ENCODE measurements at regions not wholly inside any gene's neighbourhood (a gene's known extent, or its start where the extent isn't known, plus 50 kb on each side); places are given as distances from the start of the nearest gene placed in this dataset.

DNA sequence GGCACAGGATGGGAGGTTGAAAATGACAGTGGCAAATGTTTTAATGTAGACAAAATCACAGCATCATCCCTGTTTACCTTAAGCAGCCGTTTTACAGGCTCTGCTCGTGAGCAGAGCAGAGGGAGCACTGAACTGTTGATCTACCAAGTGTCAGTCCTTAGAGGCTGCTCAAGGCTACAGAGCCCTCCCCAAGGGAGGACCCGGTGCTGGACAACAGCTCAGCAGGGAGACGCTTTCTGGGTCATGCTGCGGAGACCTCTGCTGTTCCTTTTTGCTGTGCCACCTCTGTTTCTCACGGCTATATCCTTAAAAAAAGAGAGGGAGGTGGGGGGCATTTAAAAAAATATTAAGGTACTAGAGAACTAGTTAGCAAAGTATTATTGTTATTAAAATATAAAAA is 400.2 kb downstream of the GABRB3 start:
- no peak for DNase-seq
- H3K27ac ChIP-seq (ENCODE audit: low read depth in 1 of 2, low read length in 1 of 2), result no peak overlapping the region
- H3K9ac ChIP-seq (ENCODE audit: insufficient read depth in 1 of 2, low read length in 2 of 2), result no peak overlapping the region
- no peaks in the 10 kb centered on the region for H3K4me1 ChIP-seq (ENCODE audit: control insufficient read depth in 5 of 5, insufficient read depth in 5 of 5, low read length in 5 of 5)
- H3K36me3 ChIP-seq (ENCODE audit: control insufficient read depth in 4 of 4, insufficient read depth in 4 of 4, low read length in 4 of 4), result no peaks in the 10 kb centered on the region
- H3K4me3 ChIP-seq, result no peak overlapping the region
- 40 to 48% methylated on average over 6 of the region's 6 CpGs for WGBS, 2 donors
- no peak for ATAC-seq (ENCODE audit: insufficient read depth, low FRiP score)
- peaks cover 0 to 17% (median 6%) of the 10 kb centered on the region in 4 donors for H3K9me3 ChIP-seq (ENCODE audit: control insufficient read depth in 4 of 4, insufficient read depth in 3 of 4, low read length in 3 of 4)
- H3K27me3 ChIP-seq (ENCODE audit: control insufficient read depth in 3 of 3, insufficient read depth in 3 of 3, low read length in 2 of 3), result no peaks in the 10 kb centered on the region
- TF ChIP-seq CTCF (IDR thresholded peaks at IDR 0.05; ENCODE audit: control extremely low read depth, extremely low read depth), result no peak

DNA sequence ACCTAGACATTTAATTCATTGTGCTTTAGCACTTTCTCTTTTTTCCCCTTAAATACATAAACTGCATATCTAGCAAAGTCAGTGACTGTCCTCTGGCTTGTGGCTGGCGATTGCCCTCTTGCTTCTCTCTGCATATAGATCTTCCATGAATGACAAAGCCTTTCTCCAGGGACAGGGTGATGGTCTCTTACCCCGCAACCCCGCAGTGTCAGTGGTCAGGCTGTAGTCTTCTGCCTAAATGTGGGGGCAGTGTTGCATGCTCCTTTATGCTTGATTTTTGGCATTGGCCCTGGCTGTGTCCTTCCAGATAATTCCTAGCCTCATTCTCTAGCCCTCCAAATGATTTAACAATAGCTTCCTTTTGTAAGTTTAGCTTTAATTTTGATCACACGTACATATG is 407.8 kb downstream of the GABRB3 start:
- Histone ChIP-seq H3K9ac (ENCODE audit: insufficient read depth in 1 of 2, low read length in 2 of 2) (no peak overlapping the region), H3K4me1 (ENCODE audit: control insufficient read depth in 5 of 5, insufficient read depth in 5 of 5, low read length in 5 of 5) (no peaks in the 10 kb centered on the region), H3K36me3 (ENCODE audit: control insufficient read depth in 4 of 4, insufficient read depth in 4 of 4, low read length in 4 of 4) (no peaks in the 10 kb centered on the region), H3K27me3 (ENCODE audit: control insufficient read depth in 3 of 3, insufficient read depth in 3 of 3, low read length in 2 of 3) (no peaks in the 10 kb centered on the region), H3K4me3 (no peak overlapping the region), H3K9me3 (ENCODE audit: control insufficient read depth in 4 of 4, insufficient read depth in 3 of 4, low read length in 3 of 4) (peaks cover 0 to 4% (median 0%) of the 10 kb centered on the region in 4 donors), H3K27ac (ENCODE audit: low read depth in 1 of 2, low read length in 1 of 2) (no peak overlapping the region)
- no peak for TF ChIP-seq CTCF (IDR thresholded peaks at IDR 0.05; ENCODE audit: control extremely low read depth, extremely low read depth)
- DNase-seq (no peak), ATAC-seq (ENCODE audit: insufficient read depth, low FRiP score) (no peak)
- 80 to 86% methylated on average over 4 of the region's 4 CpGs for WGBS, 2 donors

DNA sequence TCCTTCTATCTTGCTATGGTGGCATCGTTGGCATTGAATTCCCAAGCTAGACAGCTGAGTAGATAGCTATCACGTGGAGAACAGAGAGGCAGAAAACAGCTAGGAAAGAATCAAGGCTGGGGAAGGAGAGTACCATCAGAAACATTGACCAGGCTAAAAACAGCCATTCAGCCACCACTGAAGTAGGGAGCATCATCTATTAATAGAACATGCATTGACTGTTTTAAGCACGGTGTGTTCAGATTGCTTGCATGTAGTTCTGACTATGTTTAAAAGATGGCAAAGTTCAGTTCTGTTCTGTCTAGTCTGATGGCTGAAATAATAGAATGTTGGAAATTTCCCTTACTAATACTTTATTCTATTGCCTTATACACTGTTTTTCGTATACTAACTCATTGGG is 413.0 kb downstream of the GABRB3 start:
- ATAC-seq (ENCODE audit: insufficient read depth, low FRiP score) (no peak), DNase-seq (no peak)
- no peak overlapping the region for H3K27ac ChIP-seq (ENCODE audit: low read depth in 1 of 2, low read length in 1 of 2)
- no peaks in the 10 kb centered on the region for H3K36me3 ChIP-seq (ENCODE audit: control insufficient read depth in 4 of 4, insufficient read depth in 4 of 4, low read length in 4 of 4)
- 73 to 76% methylated on average over 4 of the region's 4 CpGs for WGBS, 2 donors
- no peaks in the 10 kb centered on the region for H3K4me1 ChIP-seq (ENCODE audit: control insufficient read depth in 5 of 5, insufficient read depth in 5 of 5, low read length in 5 of 5)
- H3K9ac ChIP-seq (ENCODE audit: insufficient read depth in 1 of 2, low read length in 2 of 2), result no peak overlapping the region
- H3K4me3 ChIP-seq, result no peak overlapping the region
- peaks cover 0 to 2% (median 0%) of the 10 kb centered on the region in 4 donors for H3K9me3 ChIP-seq (ENCODE audit: control insufficient read depth in 4 of 4, insufficient read depth in 3 of 4, low read length in 3 of 4)
- H3K27me3 ChIP-seq (ENCODE audit: control insufficient read depth in 3 of 3, insufficient read depth in 3 of 3, low read length in 2 of 3), result no peaks in the 10 kb centered on the region
- TF ChIP-seq CTCF (IDR thresholded peaks at IDR 0.05; ENCODE audit: control extremely low read depth, extremely low read depth), result no peak

DNA sequence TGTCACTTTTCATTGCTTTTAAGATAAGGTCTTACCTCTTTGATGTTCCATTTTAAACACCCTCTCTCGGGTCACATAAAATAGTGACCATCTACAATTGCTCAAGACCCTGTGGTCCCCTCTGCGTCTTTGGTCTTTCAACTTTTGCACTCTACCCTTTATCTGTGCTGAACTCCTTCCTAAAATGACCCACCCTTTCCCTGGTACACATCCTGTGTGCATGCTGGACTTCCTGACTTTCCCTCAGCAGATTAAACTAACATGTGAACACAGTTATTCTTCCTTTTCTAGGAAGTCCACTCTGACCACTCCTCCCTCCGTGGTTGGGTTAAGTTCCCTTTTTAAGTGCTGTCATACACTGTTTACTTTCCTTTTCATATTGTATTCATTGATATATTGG is 414.2 kb downstream of the GABRB3 start:
- DNase-seq (no peak), ATAC-seq (ENCODE audit: insufficient read depth, low FRiP score) (no peak)
- Histone ChIP-seq H3K27ac (ENCODE audit: low read depth in 1 of 2, low read length in 1 of 2) (no peak overlapping the region), H3K4me3 (no peak overlapping the region), H3K9me3 (ENCODE audit: control insufficient read depth in 4 of 4, insufficient read depth in 3 of 4, low read length in 3 of 4) (no peaks in the 10 kb centered on the region), H3K27me3 (ENCODE audit: control insufficient read depth in 3 of 3, insufficient read depth in 3 of 3, low read length in 2 of 3) (no peaks in the 10 kb centered on the region), H3K36me3 (ENCODE audit: control insufficient read depth in 4 of 4, insufficient read depth in 4 of 4, low read length in 4 of 4) (no peaks in the 10 kb centered on the region), H3K9ac (ENCODE audit: insufficient read depth in 1 of 2, low read length in 2 of 2) (no peak overlapping the region), H3K4me1 (ENCODE audit: control insufficient read depth in 5 of 5, insufficient read depth in 5 of 5, low read length in 5 of 5) (no peaks in the 10 kb centered on the region)
- WGBS, 2 donors, result 21 to 29% methylated on average over 3 of the region's 3 CpGs
- no peak for TF ChIP-seq CTCF (IDR thresholded peaks at IDR 0.05; ENCODE audit: control extremely low read depth, extremely low read depth)

All from lung (tissue), 11 donors.